ENCODE measurements at regions not wholly inside any gene's neighbourhood (a gene's known extent, or its start where the extent isn't known, plus 50 kb on each side); places are given as distances from the start of the nearest gene placed in this dataset.

- TF ChIP-seq ZNF446 (CRISPR knock-in tag; IDR thresholded peaks at IDR 0.05): no peak
- TF ChIP-seq MXD3 (CRISPR knock-in tag; IDR thresholded peaks at IDR 0.05): no peak
- no peak for TF ChIP-seq ZNF530 (CRISPR knock-in tag; IDR thresholded peaks at IDR 0.05; ENCODE audit: low read depth)
- no peak for TF ChIP-seq ATF5 (CRISPR knock-in tag; IDR thresholded peaks at IDR 0.05; ENCODE audit: low read depth)
- TF ChIP-seq PRDM10 (CRISPR knock-in tag; IDR thresholded peaks at IDR 0.05; ENCODE audit: low read depth): no peak
- TF ChIP-seq, protein P1, sequence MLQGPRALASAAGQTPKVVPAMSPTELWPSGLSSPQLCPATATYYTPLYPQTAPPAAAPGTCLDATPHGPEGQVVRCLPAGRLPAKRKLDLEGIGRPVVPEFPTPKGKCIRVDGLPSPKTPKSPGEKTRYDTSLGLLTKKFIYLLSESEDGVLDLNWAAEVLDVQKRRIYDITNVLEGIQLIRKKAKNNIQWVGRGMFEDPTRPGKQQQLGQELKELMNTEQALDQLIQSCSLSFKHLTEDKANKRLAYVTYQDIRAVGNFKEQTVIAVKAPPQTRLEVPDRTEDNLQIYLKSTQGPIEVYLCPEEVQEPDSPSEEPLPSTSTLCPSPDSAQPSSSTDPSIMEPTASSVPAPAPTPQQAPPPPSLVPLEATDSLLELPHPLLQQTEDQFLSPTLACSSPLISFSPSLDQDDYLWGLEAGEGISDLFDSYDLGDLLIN (CRISPR knock-in tag; IDR thresholded peaks at IDR 0.05; ENCODE audit: borderline replicate concordance): no peak
- no peak for TF ChIP-seq ZNF317 (CRISPR knock-in tag; IDR thresholded peaks at IDR 0.05)
- TF ChIP-seq ZNF619 (CRISPR knock-in tag; IDR thresholded peaks at IDR 0.05): no peak
- TF ChIP-seq NFYB (CRISPR knock-in tag; IDR thresholded peaks at IDR 0.05): no peak
- TF ChIP-seq HOXD1 (CRISPR knock-in tag; IDR thresholded peaks at IDR 0.05): no peak
- TF ChIP-seq ZNF30 (CRISPR knock-in tag; IDR thresholded peaks at IDR 0.05): no peak
- intact Hi-C loops (cut with micrococcal nuclease; ENCODE audit: unreplicated experiment): no loop called here
- FAIRE-seq (no peak), DNase-seq (ENCODE audit: low spot score) (no peak), ATAC-seq (no peak)
- no peaks in the 10 kb centered on the region for H3K4me1 ChIP-seq (ENCODE audit: insufficient read depth, low read length)
- ChIA-PET POLR2A (no interaction called here), CTCF (ENCODE audit: low intra/inter-chr PET ratio, low total read pairs) (no interaction called here)
- no peaks in the 10 kb centered on the region for H4K20me1 ChIP-seq (ENCODE audit: insufficient read depth, low read length)
- WGBS (ENCODE audit: low lambda C conversion rate): 38% methylated on average over 11 of the region's 11 CpGs
- H3K27me3 ChIP-seq (ENCODE audit: control insufficient read depth in 1 of 2, insufficient read depth in 2 of 2, low read length in 2 of 2): no peaks in the 10 kb centered on the region; a peak in 1 of 5 replicates
- BruUV-seq (replicated peaks): no TSS peak
- peaks cover 11% of the 10 kb centered on the region for H3K9me3 ChIP-seq (ENCODE audit: low read length)
- H2AFZ ChIP-seq (ENCODE audit: low read length): no peak overlapping the region
- no peak overlapping the region for H3K9ac ChIP-seq (ENCODE audit: insufficient read depth, low read depth, low read length)
- H3K79me2 ChIP-seq (ENCODE audit: insufficient read depth, low read length): no peaks in the 10 kb centered on the region
- in situ Hi-C loops (cut with HindIII; ENCODE audit: extremely low pct_ligation_motif_present, low pct_unique_long_range_greater_than_20kb): no loop called here
- no peaks in the 10 kb centered on the region for H3K36me3 ChIP-seq (replicated peaks in 1 of 2; ENCODE audit: control insufficient read depth in 1 of 2, insufficient read depth in 2 of 2, low read length in 2 of 2)
- H3K4me3 ChIP-seq (replicated peaks in 1 of 3; ENCODE audit: insufficient read depth in 1 of 3, low read depth in 2 of 3, low read length in 3 of 3): no peak overlapping the region
- no peak overlapping the region for H3K27ac ChIP-seq (ENCODE audit: extremely low read length, insufficient read depth, low read length)
- H3K4me2 ChIP-seq (ENCODE audit: low read depth, low read length): no peak overlapping the region
These were observed 153.6 kb downstream of the CD83 start for GRCh38 chr6:14270925-14271788.

Data from HepG2 (cell line).